IgD-negative memory B cell (primary cell): ENCODE measurements at regions not wholly inside any gene's neighbourhood (a gene's known extent, or its start where the extent isn't known, plus 50 kb on each side); places are given as distances from the start of the nearest gene placed in this dataset.

Experiments used
- H3K27ac Mint-ChIP-seq, 3 donors: one replicate each; pipeline ENCODE4 v1.8.0; 2020 to 2022; ENCODE audit warnings: mild to moderate bottlenecking in 3 of 3, mixed read lengths in 3 of 3, moderate library complexity in 1 of 3
- H3K27me3 Mint-ChIP-seq: one replicate; pipeline ENCODE4 v1.8.0; 2021; ENCODE audit warnings: mixed read lengths
- H3K36me3 Mint-ChIP-seq: one replicate; pipeline ENCODE4 v1.8.0; 2020; ENCODE audit warnings: mild to moderate bottlenecking, mixed read lengths
- H3K4me1 Mint-ChIP-seq, 3 donors: one replicate each; pipeline ENCODE4 v1.8.0; 2020 to 2022; ENCODE audit warnings: mixed read lengths in 3 of 3, mild to moderate bottlenecking in 1 of 3
- H3K4me3 Mint-ChIP-seq, 4 donors: one replicate each; pipeline ENCODE4 v1.8.0; 2020 to 2022; ENCODE audit warnings: mild to moderate bottlenecking in 4 of 4, mixed read lengths in 4 of 4, moderate library complexity in 3 of 4
- H3K9me3 Mint-ChIP-seq, 3 donors: one replicate each; pipeline ENCODE4 v1.8.0; 2020 to 2021; ENCODE audit warnings: mixed read lengths in 3 of 3, mild to moderate bottlenecking in 1 of 3

DNA sequence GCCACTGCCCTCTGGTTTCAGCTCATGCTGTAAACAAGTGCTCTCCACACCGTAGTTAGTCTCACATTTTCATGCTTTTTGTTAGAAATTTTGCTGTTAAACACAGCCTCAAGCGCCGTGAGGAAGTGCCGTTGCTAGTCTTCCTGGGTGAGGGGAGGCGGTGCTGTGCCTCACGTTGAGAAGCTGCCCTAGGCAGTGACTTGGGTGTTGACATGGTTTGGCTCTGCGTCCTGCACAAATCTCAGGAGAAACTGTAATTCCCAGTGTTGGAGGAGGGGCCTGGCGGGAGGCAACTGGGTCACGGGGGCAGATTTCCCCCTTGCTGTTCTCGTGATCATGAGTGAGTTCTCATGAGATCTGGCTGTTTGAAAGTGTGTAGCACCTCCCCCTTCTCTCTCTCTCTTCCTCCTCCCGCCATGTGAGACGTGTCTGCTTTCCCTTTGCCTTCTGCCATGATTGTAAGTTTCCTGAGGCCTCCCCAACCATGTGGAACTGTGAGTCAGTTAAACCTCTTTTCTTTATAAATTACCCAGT is 95.8 kb downstream of the ERMARD start:
- Mint-ChIP-seq H3K36me3 (peaks cover 2% of the 10 kb centered on the region), H3K27me3 (peaks cover 11% of the 10 kb centered on the region), H3K27ac (no peak overlapping the region), H3K9me3 (peaks cover 0 to 4% (median 0%) of the 10 kb centered on the region in 3 donors), H3K4me1 (peaks cover 4 to 8% (median 6%) of the 10 kb centered on the region in 3 donors), H3K4me3 (no peak overlapping the region)

DNA sequence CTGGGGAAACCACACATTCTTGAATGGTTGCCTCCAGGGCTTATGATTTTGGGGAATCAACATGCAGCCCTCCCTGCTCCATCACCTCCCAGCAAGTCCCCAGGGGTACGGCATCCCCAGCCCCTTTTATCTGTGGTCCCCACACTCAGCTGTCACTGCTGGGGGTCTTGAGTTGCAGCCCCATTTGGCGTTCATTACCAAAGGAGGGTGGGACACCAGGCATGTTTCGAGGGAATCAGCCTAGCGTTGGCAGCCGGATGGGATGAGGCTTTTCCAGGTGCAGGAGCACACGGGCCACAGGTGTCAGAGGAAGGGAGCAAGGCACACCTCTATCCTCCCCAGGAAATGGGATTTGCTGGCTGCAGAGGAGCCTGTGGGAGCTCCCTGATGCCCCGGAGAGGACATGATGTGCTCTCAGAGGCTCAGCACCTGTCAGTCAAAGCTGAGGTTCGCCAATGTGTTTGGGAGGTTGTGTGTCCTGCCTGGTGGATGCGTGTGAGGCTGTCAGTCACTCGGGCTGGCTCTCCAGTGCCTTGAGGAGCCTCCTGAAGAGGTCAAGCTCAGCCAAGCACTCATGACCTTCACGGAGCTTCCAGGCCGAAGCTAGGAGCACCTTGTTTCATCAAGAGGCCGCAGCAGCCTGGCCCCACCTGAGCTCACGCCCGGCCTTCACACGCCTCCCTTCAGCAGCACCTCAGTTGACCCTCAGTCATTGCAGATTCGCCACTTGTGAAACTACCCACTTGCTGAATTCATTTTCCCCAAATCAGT is 95.0 kb downstream of the ERMARD start:
- no peak overlapping the region for H3K27ac Mint-ChIP-seq
- peaks cover 0 to 4% (median 0%) of the 10 kb centered on the region in 3 donors for H3K9me3 Mint-ChIP-seq
- peaks cover 11% of the 10 kb centered on the region for H3K27me3 Mint-ChIP-seq
- H3K4me1 Mint-ChIP-seq, result peaks cover 4 to 8% (median 6%) of the 10 kb centered on the region in 3 donors
- peaks cover 2% of the 10 kb centered on the region for H3K36me3 Mint-ChIP-seq
- H3K4me3 Mint-ChIP-seq, result no peak overlapping the region

DNA sequence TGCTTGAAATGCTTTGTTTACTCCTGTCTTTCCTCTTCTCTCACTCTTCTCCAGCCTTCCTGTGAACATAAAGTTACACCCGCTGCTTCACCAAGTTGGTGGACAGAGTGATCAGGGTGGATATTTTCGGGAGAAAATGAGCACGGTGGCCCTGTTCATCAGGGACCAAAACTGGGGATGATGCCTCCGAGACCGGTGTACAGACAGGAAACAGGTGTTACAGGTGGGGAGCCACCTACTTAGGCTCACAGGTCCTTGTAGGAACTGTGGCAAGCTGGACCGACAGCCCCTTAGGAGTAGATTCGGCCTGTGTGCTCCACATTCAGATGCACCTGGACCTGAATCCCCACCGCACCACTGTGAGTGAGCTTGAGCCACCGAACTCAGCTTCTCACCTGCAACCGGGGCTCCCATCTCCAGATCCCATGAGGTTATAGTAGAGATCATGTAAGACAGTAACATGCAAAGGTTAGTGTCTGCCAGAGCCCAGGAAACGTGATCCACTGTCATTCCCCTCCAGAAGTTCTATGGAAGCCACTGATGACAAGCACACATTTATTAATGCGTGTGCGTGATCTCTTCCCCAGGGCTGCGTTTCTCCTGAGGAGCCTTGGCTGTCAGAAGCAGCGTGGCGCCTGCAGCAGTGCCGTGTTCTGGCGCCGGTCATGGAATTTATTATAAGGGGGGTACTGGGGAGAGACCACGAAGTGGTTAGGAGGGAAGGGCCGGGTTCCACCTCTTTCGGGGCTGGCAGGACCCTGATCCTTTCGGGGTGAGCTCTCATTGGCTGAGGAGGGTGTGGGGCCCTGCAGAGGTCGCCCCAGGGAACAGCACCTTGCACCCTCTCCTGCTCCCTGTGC is 94.2 kb downstream of the ERMARD start:
- H3K27ac Mint-ChIP-seq, result no peak overlapping the region
- peaks cover 11% of the 10 kb centered on the region for H3K27me3 Mint-ChIP-seq
- H3K4me1 Mint-ChIP-seq, result peaks cover 6 to 8% (median 6%) of the 10 kb centered on the region in 3 donors
- H3K9me3 Mint-ChIP-seq, result peaks cover 0 to 4% (median 0%) of the 10 kb centered on the region in 3 donors
- no peak overlapping the region for H3K4me3 Mint-ChIP-seq
- H3K36me3 Mint-ChIP-seq, result peaks cover 2% of the 10 kb centered on the region

DNA sequence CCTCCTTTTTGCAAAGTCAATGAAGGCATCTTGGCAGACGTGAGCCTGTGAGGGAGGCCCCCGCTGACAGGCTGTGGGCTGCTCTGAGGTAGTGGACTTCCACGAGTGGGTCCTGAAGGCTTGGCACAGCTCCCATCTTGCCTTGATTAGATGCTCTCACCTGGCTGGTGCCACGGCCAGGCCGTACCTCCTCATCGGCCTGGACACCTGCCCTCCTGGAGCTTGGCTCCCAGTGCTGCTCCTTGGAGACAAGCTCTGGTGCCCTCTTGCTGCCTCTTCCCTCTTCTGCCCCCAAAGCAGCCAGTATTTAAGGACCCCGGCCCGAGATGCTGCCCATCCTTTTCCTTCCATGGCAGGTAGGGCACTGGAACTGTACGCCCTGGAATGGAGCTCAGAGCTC is 93.5 kb downstream of the ERMARD start:
- H3K4me1 Mint-ChIP-seq, result peaks cover 6 to 8% (median 8%) of the 10 kb centered on the region in 3 donors
- H3K27ac Mint-ChIP-seq, result no peak overlapping the region
- H3K9me3 Mint-ChIP-seq, result peaks cover 0 to 4% (median 0%) of the 10 kb centered on the region in 3 donors

GRCh38 chr6:169843991-169844390 is 92.6 kb downstream of the ERMARD start:
- H3K27ac Mint-ChIP-seq, result no peak overlapping the region
- H3K27me3 Mint-ChIP-seq, result peaks cover 11% of the 10 kb centered on the region
- H3K4me3 Mint-ChIP-seq, result peak overlapping the region in 1 of 4 donors; percentile 72
- H3K36me3 Mint-ChIP-seq, result peaks cover 2% of the 10 kb centered on the region
- H3K9me3 Mint-ChIP-seq, result peaks cover 0 to 4% (median 0%) of the 10 kb centered on the region in 3 donors
- H3K4me1 Mint-ChIP-seq, result peaks cover 6 to 8% (median 8%) of the 10 kb centered on the region in 3 donors

More for the DNA sequence above, 93.5 kb downstream of the ERMARD start:
- Mint-ChIP-seq H3K4me3 (peak overlapping the region in 1 of 4 donors; percentile 41), H3K36me3 (peaks cover 2% of the 10 kb centered on the region), H3K27me3 (peaks cover 11% of the 10 kb centered on the region)

- Mint-ChIP-seq H3K27me3 (peaks cover 18% of the 10 kb centered on the region), H3K36me3 (peaks cover 2% of the 10 kb centered on the region), H3K9me3 (peaks cover 0 to 4% (median 0%) of the 10 kb centered on the region in 3 donors), H3K4me3 (no peak overlapping the region), H3K27ac (no peak overlapping the region), H3K4me1 (peaks cover 6 to 8% (median 8%) of the 10 kb centered on the region in 3 donors)
These were observed 91.7 kb downstream of the ERMARD start for GRCh38 chr6:169843110-169843509.

GRCh38 chr6:169841907-169842606 is 90.6 kb downstream of the ERMARD start:
- peaks cover 6 to 8% (median 8%) of the 10 kb centered on the region in 3 donors for H3K4me1 Mint-ChIP-seq
- peaks cover 2% of the 10 kb centered on the region for H3K36me3 Mint-ChIP-seq
- H3K4me3 Mint-ChIP-seq, result no peak overlapping the region
- no peaks in the 10 kb centered on the region for H3K9me3 Mint-ChIP-seq
- peaks cover 19% of the 10 kb centered on the region for H3K27me3 Mint-ChIP-seq
- no peak overlapping the region for H3K27ac Mint-ChIP-seq

DNA sequence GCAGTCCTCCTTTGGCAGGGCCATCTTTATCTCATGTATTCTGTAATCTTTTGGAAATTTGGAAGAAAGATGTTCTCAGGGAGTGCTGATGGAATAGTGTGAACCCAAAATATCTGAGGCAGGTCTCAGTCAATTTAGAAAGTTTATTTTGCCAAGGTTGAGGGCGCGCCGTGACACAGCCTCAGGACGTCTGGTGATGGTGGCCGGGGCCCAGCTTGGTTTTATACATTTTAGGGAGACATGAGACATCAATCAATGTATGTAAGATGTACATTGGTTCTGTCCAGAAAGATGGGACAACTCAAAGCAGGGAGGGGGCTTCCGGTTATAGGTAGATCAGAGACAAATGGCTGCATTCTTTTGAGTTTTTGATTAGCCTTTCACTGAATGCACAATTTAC is 89.8 kb downstream of the ERMARD start:
- H3K9me3 Mint-ChIP-seq, result no peaks in the 10 kb centered on the region
- H3K27ac Mint-ChIP-seq, result no peak overlapping the region

GRCh38 chr6:169839898-169840631 is 88.6 kb downstream of the ERMARD start:
- peaks cover 2% of the 10 kb centered on the region for H3K36me3 Mint-ChIP-seq
- no peaks in the 10 kb centered on the region for H3K9me3 Mint-ChIP-seq
- H3K4me3 Mint-ChIP-seq, result no peak overlapping the region

More for the DNA sequence above, 89.8 kb downstream of the ERMARD start:
- peaks cover 6 to 8% (median 8%) of the 10 kb centered on the region in 3 donors for H3K4me1 Mint-ChIP-seq
- H3K4me3 Mint-ChIP-seq, result no peak overlapping the region
- peaks cover 2% of the 10 kb centered on the region for H3K36me3 Mint-ChIP-seq
- peaks cover 21% of the 10 kb centered on the region for H3K27me3 Mint-ChIP-seq

DNA sequence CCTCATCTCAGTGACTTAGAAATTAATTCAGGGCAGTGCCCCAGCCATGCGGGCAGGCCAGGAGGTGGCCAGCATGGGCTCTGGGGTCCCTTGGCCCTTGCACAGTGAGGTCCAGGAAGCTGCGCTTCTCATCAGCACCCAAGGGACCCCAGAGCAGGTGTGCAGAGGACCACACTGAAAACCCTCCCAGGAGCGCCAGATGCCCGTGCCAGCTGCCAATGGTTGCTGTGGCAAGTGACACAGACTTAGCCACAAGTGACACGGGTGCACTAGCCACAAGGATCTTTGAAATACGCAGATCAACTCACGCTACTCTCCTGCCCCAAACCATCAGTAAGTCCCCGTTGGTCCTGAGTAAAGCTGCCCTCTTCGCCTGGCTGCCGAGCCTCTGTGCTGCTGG is 88.1 kb downstream of the ERMARD start:
- Mint-ChIP-seq H3K4me3 (no peak overlapping the region), H3K9me3 (no peaks in the 10 kb centered on the region)

More at GRCh38 chr6:169839898-169840631, 88.6 kb downstream of the ERMARD start:
- peaks cover 6 to 8% (median 8%) of the 10 kb centered on the region in 3 donors for H3K4me1 Mint-ChIP-seq
- no peak overlapping the region for H3K27ac Mint-ChIP-seq
- peaks cover 13% of the 10 kb centered on the region for H3K27me3 Mint-ChIP-seq

GRCh38 chr6:169839029-169839481 is 87.6 kb downstream of the ERMARD start:
- H3K36me3 Mint-ChIP-seq, result no peaks in the 10 kb centered on the region
- H3K27me3 Mint-ChIP-seq, result peaks cover 10% of the 10 kb centered on the region
- peaks cover under 1 to 4% (median 3%) of the 10 kb centered on the region in 3 donors for H3K4me1 Mint-ChIP-seq
- H3K9me3 Mint-ChIP-seq, result no peaks in the 10 kb centered on the region
- no peak overlapping the region for H3K4me3 Mint-ChIP-seq
- no peak overlapping the region for H3K27ac Mint-ChIP-seq

More for the DNA sequence above, 88.1 kb downstream of the ERMARD start:
- Mint-ChIP-seq H3K27me3 (peaks cover 10% of the 10 kb centered on the region), H3K36me3 (no peaks in the 10 kb centered on the region), H3K27ac (no peak overlapping the region), H3K4me1 (peaks cover 4 to 8% (median 8%) of the 10 kb centered on the region in 3 donors)

- no peak overlapping the region for H3K4me3 Mint-ChIP-seq
- no peak overlapping the region for H3K27ac Mint-ChIP-seq
- H3K36me3 Mint-ChIP-seq, result no peaks in the 10 kb centered on the region
- H3K4me1 Mint-ChIP-seq, result peaks cover 0 to 4% (median 0%) of the 10 kb centered on the region in 3 donors
- H3K9me3 Mint-ChIP-seq, result no peaks in the 10 kb centered on the region
- H3K27me3 Mint-ChIP-seq, result peaks cover 10% of the 10 kb centered on the region
These were observed 87.1 kb downstream of the ERMARD start for GRCh38 chr6:169838346-169839028.

DNA sequence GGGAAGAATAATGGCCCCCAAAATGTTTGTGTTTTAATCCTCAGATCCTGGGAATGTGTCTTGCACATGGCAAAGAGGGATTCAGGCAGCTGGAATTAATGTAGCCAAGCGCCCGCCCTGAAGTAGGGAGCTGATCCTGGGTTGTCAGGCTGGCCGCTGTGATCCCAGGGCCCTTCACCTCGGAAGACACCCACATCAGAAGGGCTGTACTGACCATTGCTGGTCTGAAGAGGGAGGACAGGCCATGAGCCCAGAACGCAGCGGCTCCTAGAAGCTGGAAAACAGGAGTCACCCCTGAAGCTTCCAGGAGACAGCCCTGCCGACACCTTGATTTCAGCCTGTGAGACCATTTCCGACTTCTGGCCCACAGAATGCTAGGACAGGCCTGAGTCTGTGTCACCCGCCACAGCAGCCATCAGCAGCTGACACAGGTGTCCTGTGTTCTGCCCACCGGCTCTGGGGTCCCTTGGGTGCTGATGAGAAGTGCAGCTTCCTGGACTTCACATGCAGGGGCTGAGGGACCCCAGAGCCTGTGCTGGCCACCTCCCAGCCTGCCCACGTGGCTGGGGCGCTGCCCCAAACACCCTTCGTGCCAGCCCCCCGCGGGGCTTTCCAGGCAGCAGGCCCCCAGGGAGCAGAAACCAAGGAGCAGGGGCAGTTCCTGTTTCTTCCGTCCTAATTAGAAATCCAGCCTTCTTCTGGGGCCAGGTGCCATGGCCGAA is 86.3 kb downstream of the ERMARD start:
- Mint-ChIP-seq H3K27me3 (peaks cover 13% of the 10 kb centered on the region), H3K4me3 (no peak overlapping the region), H3K36me3 (no peaks in the 10 kb centered on the region), H3K9me3 (no peaks in the 10 kb centered on the region), H3K4me1 (peaks cover 0 to 4% (median 0%) of the 10 kb centered on the region in 3 donors), H3K27ac (no peak overlapping the region)
